KMS-11 (cell line): ENCODE measurements at regions not wholly inside any gene's neighbourhood (a gene's known extent, or its start where the extent isn't known, plus 50 kb on each side); places are given as distances from the start of the nearest gene placed in this dataset.

ENCODE experiments used
- H2AFZ ChIP-seq: fragments of 200-600 bp; sonication (generic); 2 replicates; pipeline ENCODE4 v1.6.1; 2016; ENCODE audit warnings: antibody characterized with exemption, mixed run types, low read depth
- H3K27ac ChIP-seq: fragments of 200-600 bp; sonication (generic); 2 replicates; pipeline ENCODE4 v1.6.1; 2016; ENCODE audit warnings: mild to moderate bottlenecking, mixed run types
- H3K27me3 ChIP-seq: fragments of 200-600 bp; sonication (generic); 2 replicates; pipeline ENCODE4 v1.6.1; 2017; ENCODE audit warnings: mild to moderate bottlenecking, low read depth, mixed run types, moderate library complexity; ENCODE audit not compliant: insufficient read depth
- H3K36me3 ChIP-seq: fragments of 200-600 bp; sonication (generic); 2 replicates; pipeline ENCODE4 v1.6.1; 2017; ENCODE audit warnings: mild to moderate bottlenecking, mixed run types; ENCODE audit not compliant: insufficient read depth
- H3K4me1 ChIP-seq: fragments of 200-600 bp; sonication (generic); 2 replicates; pipeline ENCODE4 v1.6.1; 2016; ENCODE audit warnings: mild to moderate bottlenecking, low read depth, mixed run types; ENCODE audit not compliant: poor library complexity, severe bottlenecking
- H3K4me2 ChIP-seq: fragments of 200-600 bp; sonication (generic); 2 replicates; pipeline ENCODE4 v1.7.0; 2016; ENCODE audit warnings: mild to moderate bottlenecking, mixed run types
- H3K4me3 ChIP-seq: fragments of 200-600 bp; sonication (generic); IDR thresholded peaks from 2 replicates; pipeline ENCODE4 v1.6.1; 2017; ENCODE audit warnings: low read depth, low read length, mixed read lengths; ENCODE audit not compliant: insufficient read depth
- H3K79me2 ChIP-seq: fragments of 200-600 bp; sonication (generic); 2 replicates; pipeline ENCODE4 v1.6.1; 2016; ENCODE audit warnings: low read depth, mixed run types; ENCODE audit not compliant: insufficient read depth
- H3K9ac ChIP-seq: fragments of 200-600 bp; sonication (generic); 2 replicates; pipeline ENCODE4 v1.6.1; 2016; ENCODE audit warnings: mild to moderate bottlenecking, mixed run types
- H4K20me1 ChIP-seq: fragments of 200-600 bp; sonication (generic); 2 replicates; pipeline ENCODE4 v1.6.1; 2016; ENCODE audit warnings: mild to moderate bottlenecking, mixed run types; ENCODE audit not compliant: insufficient read depth
- TF ChIP-seq, protein P1 (sequence below): fragments of 200-600 bp; sonication (generic); conservative IDR thresholded peaks from 2 replicates; pipeline ENCODE4 v1.6.1; 2017; ENCODE audit warnings: low read depth, mild to moderate bottlenecking, antibody characterized with exemption, low read length, moderate library complexity, mixed read lengths

- no peak overlapping the region for H3K4me3 ChIP-seq
- TF ChIP-seq, protein P1, sequence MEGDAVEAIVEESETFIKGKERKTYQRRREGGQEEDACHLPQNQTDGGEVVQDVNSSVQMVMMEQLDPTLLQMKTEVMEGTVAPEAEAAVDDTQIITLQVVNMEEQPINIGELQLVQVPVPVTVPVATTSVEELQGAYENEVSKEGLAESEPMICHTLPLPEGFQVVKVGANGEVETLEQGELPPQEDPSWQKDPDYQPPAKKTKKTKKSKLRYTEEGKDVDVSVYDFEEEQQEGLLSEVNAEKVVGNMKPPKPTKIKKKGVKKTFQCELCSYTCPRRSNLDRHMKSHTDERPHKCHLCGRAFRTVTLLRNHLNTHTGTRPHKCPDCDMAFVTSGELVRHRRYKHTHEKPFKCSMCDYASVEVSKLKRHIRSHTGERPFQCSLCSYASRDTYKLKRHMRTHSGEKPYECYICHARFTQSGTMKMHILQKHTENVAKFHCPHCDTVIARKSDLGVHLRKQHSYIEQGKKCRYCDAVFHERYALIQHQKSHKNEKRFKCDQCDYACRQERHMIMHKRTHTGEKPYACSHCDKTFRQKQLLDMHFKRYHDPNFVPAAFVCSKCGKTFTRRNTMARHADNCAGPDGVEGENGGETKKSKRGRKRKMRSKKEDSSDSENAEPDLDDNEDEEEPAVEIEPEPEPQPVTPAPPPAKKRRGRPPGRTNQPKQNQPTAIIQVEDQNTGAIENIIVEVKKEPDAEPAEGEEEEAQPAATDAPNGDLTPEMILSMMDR, result no peak
- H3K27me3 ChIP-seq, result no peaks in the 10 kb centered on the region
- H3K36me3 ChIP-seq, result no peaks in the 10 kb centered on the region
- no peak overlapping the region for H3K27ac ChIP-seq
- H3K4me2 ChIP-seq, result no peak overlapping the region
- H3K4me1 ChIP-seq, result no peaks in the 10 kb centered on the region
- no peak overlapping the region for H2AFZ ChIP-seq
- no peaks in the 10 kb centered on the region for H3K79me2 ChIP-seq
- no peaks in the 10 kb centered on the region for H4K20me1 ChIP-seq
- H3K9ac ChIP-seq, result no peak overlapping the region
Observed at GRCh38 chr5:13439430-13439829, 505.1 kb downstream of the DNAH5 start.

DNA sequence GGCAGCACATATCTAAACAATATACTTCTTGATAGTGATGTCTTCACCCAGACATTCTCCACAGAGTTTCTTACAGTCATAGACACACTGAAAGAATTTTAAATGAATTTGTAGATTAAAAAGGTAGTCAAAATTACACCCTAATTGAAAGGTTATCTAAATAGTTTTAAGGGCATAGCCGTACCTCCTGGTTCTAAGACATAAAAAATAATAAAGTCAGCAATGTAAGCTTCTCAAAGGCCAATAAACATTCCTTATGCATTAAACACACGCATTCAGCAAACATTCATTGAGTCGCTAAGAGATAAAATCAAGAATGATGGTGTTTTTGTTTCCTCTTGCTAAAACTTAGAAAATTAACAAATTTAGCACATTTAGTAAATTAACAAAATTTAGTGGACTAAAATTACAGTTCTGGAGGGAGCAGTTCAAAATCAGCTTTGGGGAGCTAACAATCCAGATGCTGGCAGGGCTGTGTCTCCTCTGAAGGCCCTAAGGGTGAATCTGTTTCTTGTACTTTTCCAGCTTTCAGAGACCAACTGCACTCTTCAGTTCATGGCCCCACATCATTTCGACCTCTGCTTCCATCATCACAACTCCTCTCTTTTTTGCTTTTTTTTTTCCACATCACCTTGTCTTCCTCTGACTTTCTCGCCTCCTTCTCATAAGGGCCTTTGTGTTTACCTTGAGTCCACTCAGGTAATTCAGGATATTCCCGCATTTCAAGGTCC is 516.5 kb downstream of the DNAH5 start:
- H3K4me1 ChIP-seq, result no peaks in the 10 kb centered on the region

DNA sequence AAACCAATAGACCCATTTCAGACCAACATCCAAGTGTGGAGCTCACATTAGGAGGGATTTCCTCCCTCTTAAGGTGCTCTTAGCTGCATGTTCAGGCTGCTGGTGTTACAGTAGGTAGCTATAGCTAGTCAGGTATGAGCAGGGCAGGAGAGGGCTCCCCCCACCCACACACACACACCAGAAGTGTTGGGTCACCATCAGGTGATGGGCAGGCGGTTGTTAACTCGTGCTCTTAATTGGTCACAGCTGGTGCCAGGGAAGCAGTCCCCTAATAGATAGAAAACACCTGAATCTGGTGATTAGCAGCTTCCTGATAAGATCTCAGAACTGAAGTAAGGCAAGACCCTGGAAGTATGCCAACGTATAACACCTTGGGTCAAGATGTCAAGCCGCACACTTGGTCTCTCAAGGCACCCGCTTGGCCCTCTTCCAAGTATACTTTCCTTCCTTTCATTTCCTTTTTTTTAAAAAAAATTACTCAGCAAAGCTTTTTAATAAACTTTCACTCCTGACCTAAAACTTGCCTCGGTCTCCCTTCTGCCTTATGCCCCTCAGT is 532.4 kb downstream of the DNAH5 start:
- Histone ChIP-seq H3K4me1 (no peaks in the 10 kb centered on the region), H3K9ac (no peak overlapping the region), H3K27ac (no peak overlapping the region), H3K36me3 (no peaks in the 10 kb centered on the region), H3K4me3 (no peak overlapping the region), H4K20me1 (no peaks in the 10 kb centered on the region), H3K4me2 (no peak overlapping the region), H3K79me2 (no peaks in the 10 kb centered on the region), H3K27me3 (no peaks in the 10 kb centered on the region), H2AFZ (no peak overlapping the region)
- TF ChIP-seq, protein P1, result no peak

More for the DNA sequence above, 516.5 kb downstream of the DNAH5 start:
- H3K9ac ChIP-seq, result no peak overlapping the region
- TF ChIP-seq, protein P1, result no peak
- H3K27me3 ChIP-seq, result no peaks in the 10 kb centered on the region
- H2AFZ ChIP-seq, result no peak overlapping the region
- no peak overlapping the region for H3K4me3 ChIP-seq
- H3K4me2 ChIP-seq, result no peak overlapping the region
- no peaks in the 10 kb centered on the region for H3K36me3 ChIP-seq
- no peaks in the 10 kb centered on the region for H4K20me1 ChIP-seq
- H3K27ac ChIP-seq, result no peak overlapping the region
- H3K79me2 ChIP-seq, result no peaks in the 10 kb centered on the region

DNA sequence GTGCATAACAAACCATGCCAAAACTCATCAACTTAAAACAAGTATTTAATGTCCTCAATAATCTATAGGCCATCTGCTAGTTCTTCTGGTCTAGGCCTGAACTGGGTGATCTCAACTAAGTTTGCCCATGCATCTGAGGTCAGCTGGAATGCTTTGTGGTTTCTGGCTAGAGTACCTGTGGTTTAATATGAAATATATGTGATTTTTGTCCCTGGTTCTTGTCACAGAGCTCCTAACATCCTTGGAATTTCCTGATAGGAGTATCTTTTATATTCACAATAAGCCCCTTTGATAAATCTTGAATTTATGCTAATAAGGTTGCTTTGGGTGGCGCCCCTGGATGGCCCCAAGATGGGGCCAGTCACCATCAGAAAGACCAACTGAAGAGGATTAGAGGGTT is 535.9 kb downstream of the DNAH5 start:
- H3K4me3 ChIP-seq, result no peak overlapping the region
- H3K36me3 ChIP-seq, result no peaks in the 10 kb centered on the region
- H2AFZ ChIP-seq, result no peak overlapping the region
- no peak overlapping the region for H3K9ac ChIP-seq
- TF ChIP-seq, protein P1, result no peak
- H3K79me2 ChIP-seq, result no peaks in the 10 kb centered on the region
- H3K4me2 ChIP-seq, result no peak overlapping the region
- no peak overlapping the region for H3K27ac ChIP-seq
- no peaks in the 10 kb centered on the region for H4K20me1 ChIP-seq
- H3K4me1 ChIP-seq, result no peaks in the 10 kb centered on the region
- H3K27me3 ChIP-seq, result no peaks in the 10 kb centered on the region
